ENCODE measurements at regions not wholly inside any gene's neighbourhood (a gene's known extent, or its start where the extent isn't known, plus 50 kb on each side); places are given as distances from the start of the nearest gene placed in this dataset.

GRCh38 chr1:75023005-75023404 is 111.2 kb upstream of the LHX8 start:
- no peak for TF ChIP-seq CTCF (IDR thresholded peaks at IDR 0.05; ENCODE audit: low read depth, low read length)
- DNase-seq (ENCODE audit: extremely low read depth, low read depth) = no peak

- no peak for DNase-seq (ENCODE audit: extremely low read depth, low read depth)
- TF ChIP-seq CTCF (IDR thresholded peaks at IDR 0.05; ENCODE audit: low read depth, low read length) = no peak
Observed at GRCh38 chr1:75034376-75034775, 99.8 kb upstream of the LHX8 start.

GRCh38 chr1:75035536-75035935 is 98.7 kb upstream of the LHX8 start:
- TF ChIP-seq CTCF (IDR thresholded peaks at IDR 0.05; ENCODE audit: low read depth, low read length) = no peak
- DNase-seq (ENCODE audit: extremely low read depth, low read depth) = no peak

- DNase-seq (ENCODE audit: extremely low read depth, low read depth) = peak; percentile 23
- peak; percentile 59 for TF ChIP-seq CTCF (IDR thresholded peaks at IDR 0.05; ENCODE audit: low read depth, low read length)
Observed at GRCh38 chr1:75053207-75053606, 81.0 kb upstream of the LHX8 start.

- DNase-seq (ENCODE audit: extremely low read depth, low read depth) = no peak
- TF ChIP-seq CTCF (IDR thresholded peaks at IDR 0.05; ENCODE audit: low read depth, low read length) = no peak
Observed at GRCh38 chr1:75058424-75058823, 75.8 kb upstream of the LHX8 start.

GRCh38 chr1:75062111-75062510 is 72.1 kb upstream of the LHX8 start:
- TF ChIP-seq CTCF (IDR thresholded peaks at IDR 0.05; ENCODE audit: low read depth, low read length) = no peak
- DNase-seq (ENCODE audit: extremely low read depth, low read depth) = no peak

- TF ChIP-seq CTCF (IDR thresholded peaks at IDR 0.05; ENCODE audit: low read depth, low read length) = no peak
- DNase-seq (ENCODE audit: extremely low read depth, low read depth) = no peak
Observed at GRCh38 chr1:75067975-75068374, 66.2 kb upstream of the LHX8 start.

Data from AG09319 (cell line).